HG02798 (cell line): ENCODE measurements at regions not wholly inside any gene's neighbourhood (a gene's known extent, or its start where the extent isn't known, plus 50 kb on each side); places are given as distances from the start of the nearest gene placed in this dataset.
"Not testable (repeated sequence)": the region's sequence is repeated elsewhere in the genome, so short reads cannot be mapped to it uniquely, and the experiment has no call there.

Experiments used
- ATAC-seq: cut with Tn5 transposase; IDR thresholded peaks from one replicate; pipeline ENCODE4 v1.9.1; 2021; ENCODE audit warnings: mild to moderate bottlenecking; ENCODE audit not compliant: unreplicated experiment, poor library complexity

DNA sequence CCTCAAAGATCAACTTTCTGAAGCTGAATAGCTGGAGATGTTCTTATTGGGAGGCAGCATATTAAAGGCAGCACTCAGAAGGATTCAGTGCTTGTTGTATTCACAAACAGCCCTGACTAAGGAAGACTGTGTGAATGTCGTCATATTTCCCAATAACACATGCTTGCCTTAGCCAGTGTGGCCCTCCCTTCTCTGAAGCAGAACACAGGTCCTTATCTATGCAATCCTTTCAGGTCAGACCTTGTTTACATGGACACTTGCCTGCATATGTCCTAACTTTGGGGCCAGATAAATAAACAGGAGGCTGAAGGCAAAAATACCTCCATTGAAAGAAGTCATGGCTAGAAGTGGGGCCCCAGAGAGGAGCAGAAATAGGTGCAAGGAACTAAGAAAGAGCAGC, 97.2 kb downstream of the SLC4A3 start:
- no peak for ATAC-seq

DNA sequence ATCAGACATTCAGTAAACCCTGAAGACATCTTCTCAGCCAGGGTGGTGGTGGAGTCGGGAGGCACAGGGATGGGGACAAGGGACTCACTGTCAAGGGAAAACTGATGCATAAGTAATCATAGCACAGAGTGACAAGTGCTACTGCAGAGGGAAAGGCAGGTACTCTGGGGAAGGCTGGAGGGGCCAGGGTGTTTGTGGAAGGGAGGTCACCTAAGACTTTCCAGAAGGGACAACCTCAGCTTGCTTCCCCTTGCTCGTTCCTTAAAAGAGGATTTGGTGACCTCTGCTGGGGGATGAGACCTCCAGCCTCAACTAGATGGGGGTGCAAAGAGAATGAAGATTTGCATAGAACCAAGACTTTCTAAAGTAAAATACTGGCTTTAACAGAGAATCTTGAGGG, 99.5 kb downstream of the SLC4A3 start:
- no peak for ATAC-seq

DNA sequence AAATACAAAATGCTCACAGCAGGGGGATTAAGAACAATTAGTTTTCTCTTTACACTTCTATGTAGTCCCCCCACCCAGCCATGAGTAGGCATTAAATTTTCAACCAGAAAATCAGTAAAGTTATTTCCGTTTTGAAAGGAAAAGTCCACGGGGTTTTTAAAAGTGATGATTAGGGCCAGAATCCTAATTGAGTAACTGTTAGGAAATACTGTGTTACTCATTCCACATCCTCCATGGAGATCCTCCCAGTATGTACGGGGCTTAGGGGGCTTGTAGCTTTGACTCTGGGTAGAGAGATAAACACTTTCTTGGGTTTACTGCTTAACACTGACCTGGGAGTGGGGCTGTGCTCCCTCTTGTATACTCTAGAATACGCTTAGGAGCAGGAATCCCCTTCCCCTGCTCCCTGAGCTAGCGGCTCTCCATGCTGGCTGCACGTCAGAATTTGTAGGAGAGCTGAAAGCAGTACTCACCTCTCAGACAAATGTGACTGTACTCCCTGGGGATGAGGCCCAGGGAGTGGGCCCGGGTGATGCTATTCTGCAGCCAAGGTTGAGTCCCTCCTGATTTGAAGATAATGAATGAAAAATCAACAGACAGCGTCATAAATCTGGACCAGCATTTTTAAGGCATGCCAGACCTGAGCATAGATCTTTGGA, 100.5 kb downstream of the SLC4A3 start:
- ATAC-seq: no peak

DNA sequence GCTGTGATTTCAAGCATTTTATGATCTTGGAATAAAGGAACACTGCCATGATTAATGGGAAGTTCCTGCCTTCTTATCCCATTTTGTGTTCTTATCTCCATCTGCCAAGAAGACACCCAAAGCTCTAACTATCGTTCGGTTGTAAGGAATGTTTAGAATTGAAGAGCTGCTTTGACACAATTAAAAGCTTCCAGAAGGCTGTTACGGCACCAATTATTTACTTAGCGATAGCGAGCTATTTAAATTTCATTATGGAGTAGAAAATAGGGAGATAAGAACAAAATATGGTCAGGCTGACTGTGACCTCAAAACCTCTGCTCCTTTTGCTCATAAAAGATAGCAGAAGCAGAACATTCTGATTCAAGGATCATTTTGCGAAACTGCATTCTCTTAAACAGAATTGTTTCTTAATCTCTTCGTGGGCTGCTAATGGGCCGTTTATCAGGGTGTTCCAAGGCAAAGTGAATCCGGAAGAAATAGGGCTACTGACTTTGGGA, 101.6 kb downstream of the SLC4A3 start:
- no peak for ATAC-seq

DNA sequence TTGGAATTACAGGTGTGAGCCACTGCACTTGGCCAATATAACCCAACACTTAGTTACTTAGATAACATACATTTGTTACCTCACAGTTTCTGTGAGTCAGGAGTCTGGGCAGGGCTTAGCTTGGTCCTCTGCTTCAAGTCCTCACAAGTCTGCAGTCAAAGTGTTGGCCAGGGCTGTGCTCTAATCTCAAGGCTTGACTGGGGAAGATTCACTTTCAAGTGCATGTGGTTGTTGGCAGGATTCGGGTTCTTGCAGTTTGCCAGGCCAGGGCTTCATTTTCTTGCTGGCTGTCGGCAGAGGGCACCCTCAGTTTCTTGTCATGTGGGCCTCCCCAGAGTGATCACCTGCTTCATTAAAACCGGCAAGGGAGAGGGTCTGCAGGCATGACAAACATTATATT, 103.7 kb downstream of the SLC4A3 start:
- no peak for ATAC-seq

DNA sequence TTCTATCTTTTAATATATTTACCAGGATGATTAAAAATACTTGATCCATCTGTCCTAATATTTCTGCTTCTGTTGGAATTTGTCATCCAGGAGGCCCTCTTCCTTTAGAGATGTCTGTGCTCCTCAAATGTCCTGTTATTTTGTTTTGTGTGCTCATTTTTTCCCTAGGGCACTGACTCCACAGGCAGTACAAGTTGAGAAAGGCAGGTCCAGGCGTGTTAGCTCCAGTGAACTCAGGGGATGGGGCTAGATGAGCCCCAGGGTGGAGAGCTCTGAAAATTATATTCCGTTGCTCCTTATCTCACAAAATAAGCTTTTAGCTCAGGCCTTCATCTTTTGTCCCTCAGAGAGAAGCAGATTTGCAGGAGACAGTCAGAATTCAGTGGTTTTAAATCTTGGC, 105.7 kb downstream of the SLC4A3 start:
- ATAC-seq: no peak

DNA sequence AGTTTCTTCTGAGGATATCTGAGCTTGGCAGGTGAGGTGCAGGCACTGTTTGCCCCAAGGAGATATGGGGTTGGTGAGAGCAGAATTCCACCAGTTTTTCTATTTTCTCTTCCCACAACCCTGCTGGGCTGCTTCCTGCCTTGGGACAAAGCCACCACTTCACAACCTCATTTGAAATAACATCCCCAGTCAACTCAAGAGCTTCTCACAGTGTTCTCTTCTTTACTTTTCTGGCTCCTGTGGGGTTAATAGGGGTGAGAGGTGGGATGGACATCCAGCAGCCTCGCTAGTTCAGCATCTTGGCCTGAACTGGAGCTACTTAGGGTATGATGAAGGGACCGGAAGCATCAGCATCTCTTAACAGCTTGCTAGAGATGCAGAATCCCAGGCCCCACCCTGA, 106.3 kb downstream of the SLC4A3 start:
- no peak for ATAC-seq

DNA sequence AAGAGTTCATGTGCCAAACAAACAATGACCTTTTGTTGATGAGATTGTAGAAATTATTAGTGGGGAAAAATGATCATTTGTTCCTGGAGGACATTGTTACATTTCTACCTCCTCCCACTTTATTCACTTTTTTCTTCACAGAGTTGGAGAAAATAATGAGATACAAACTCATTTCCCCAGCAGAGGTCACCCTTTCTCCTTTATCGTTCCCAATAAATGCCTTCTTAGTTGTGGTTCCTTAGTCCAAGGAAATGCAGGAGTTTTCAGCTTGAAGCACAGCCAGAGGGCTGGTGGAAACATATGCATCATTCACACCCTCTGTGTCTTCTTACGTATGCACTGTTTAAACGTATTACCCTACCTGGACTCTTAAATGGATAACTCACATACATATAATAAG, 108.8 kb downstream of the SLC4A3 start:
- ATAC-seq: no peak

DNA sequence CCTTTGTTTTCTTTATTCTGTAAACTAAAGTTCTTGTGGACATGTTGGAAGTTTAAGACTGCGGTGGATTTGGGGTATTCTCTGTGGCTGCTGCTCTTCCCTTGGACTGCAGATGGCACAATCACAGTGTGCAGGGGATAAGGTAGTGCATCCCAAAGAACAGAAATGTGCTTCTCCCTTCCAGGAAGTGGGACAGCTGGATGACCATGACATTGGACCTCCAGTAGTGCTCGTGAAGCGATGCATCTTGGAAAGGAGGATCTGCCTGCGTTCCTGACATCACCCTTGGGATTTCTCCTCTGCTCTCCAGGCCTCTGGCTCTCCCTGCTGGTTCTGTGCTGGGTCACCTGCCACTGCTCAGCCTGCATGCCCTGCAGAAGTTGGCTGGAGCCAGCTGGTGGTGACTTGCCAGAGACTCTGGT, 109.9 kb downstream of the SLC4A3 start:
- no peak for ATAC-seq

DNA sequence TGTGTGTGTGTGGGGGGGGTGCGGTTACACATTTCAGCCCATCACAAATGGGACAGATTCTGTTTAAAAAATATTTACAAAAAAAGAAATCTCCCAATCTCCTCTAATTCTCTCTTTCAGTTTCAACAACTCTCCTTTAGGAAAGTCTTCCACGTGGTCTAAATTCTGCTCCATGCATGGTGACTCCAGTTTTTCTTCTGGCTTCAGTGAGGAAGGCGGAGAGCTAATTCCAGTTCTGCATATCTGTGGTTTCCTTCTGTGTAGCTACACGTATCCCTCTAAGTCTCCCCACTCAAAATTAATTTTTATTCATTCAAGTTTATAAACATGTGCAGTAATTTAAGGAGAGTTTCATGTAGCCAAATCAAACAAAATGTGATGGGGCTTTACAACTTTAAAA, 111.6 kb downstream of the SLC4A3 start:
- no peak for ATAC-seq

DNA sequence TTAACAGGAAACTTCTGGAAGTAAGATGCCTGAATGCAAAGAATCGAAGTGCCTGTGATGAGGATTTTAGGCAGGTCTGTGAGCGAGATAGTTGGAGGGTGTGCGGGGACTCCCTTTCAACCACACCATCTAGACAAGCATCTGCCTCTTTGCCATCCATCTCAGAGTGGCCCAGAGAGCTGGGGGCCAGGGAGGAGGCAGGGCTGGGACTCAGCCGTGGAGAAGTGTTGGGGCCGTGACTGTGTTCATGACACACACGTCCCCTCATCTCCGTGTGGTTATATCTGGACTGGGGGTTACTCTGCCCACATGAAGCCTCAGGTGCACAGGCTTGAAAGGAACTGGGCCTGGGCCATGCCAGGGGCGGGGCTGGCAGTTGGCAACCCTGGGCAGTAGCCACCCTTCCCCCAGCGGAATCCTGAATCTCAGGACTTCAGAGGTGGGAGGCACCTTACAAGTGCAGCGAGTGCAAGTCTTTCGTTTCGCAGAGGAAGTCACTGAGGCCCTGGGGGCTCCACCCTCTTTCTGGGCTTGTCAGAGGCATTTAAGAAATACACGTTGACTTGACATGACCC, 112.5 kb downstream of the SLC4A3 start:
- no peak for ATAC-seq

DNA sequence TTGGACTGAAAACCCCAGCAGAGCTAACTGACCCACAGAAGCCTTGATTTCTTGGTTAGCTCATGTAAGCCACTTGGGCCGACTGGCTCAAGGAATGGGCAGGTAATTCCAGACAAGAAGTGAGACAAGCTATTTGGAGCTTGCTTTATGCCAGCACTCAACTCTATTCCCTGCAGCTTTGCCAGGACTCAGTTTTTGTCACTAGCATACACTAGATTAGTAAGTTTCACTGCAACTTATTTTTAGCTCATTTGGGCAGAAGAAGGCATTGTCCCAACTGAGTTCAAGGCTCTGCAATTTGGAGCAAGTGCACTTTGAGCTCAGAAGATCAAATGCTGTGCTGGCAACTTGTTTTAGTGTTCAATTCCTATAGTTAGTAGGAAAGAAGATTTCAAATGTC, 116.1 kb downstream of the SLC4A3 start:
- ATAC-seq: no peak

DNA sequence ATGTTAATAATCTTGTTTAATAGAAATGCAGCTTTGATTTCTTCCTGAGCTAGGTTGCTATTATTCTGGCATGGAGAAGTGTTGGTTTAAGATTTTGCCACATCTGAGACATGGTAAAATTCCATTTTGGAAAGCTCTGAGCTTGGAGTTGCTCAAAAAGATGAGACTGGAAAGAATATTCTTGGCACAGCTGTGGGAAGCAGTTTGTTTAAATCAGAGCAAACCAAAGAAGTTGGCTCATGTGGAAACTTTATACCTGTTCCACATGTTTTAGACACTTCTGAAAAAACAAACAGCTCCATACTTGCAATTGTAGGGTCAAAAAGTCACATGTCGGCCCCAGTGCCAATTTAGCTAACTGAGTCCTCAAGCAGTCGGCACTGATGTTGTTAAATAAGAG, 116.6 kb downstream of the SLC4A3 start:
- ATAC-seq: no peak

DNA sequence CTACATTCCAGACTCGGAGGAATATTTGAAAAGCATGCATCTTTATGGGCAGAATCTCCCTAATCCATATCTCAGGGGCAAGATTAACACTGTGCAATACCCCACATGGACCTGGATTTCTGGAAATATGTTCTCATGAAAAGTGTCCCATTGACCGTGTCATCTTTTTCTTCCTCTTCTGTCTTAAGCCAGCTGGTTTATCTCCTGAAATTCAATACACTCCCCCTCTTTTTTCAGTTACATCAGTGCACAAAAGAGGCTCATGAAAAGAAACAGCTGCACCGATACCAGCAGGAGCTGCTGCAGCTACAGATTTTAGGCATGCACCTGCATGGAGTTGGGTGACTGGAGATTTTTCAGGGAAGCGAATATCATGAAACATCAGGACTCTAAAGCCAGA, 117.2 kb downstream of the SLC4A3 start:
- no peak for ATAC-seq

DNA sequence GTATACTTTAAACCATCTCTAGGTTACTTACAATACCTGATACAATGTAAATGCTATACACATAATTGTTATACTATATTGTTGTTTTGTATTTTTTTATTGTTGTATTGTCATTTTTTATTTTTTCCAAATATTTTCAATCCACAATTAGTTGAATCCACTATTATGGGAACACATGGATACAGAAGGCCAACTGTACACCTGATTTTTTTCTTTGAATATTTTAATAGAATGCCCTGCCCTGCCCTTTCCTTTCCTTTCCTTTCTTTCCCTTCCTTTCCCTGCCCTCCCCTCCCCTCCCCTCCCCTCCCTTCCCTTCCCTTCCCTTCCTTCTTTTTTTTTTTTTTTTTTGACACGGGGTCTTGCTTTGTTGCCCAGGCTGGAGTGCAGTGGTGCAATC, 120.2 kb downstream of the SLC4A3 start:
- ATAC-seq: no peak

DNA sequence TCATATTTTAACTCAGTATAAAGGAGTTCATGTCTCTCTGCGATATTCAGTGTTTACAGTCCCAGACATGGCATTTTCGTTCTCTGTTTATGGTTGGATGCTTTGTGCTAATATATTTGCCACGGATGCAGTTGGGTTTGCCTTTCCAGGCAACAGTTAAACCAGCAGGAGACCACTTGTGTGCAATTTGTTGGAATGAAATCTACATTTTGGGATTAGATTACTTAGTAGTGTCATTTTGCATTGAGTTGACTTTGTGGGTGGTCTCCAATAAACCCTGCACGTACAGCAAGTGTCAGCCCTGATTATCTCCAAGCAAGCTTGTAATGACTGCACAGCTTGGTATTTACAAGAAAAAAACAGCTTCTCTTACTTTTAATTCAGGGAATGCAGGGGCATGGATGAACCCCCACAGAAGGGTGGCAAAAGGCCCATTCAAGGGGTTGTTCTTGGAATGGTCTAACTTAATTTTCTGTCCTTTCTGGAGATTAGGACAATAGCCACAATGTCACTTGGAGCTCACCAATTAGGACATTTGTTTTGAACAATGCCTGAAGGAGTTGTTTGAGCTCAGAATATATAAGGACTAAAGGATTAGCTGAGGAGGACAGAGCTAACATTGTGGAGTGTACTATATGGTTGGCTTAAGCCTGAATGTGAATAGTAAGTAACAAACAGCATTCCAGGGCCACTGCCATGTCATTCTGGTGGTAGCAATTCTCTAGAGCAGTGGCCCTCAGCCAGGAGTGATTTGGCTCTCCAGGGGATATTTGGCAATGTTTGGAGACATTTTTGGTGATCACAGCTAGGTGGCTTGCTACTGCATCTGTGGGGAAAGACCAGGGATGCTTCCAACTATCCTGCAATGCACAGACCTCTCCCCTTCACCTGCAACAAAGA, 121.5 kb downstream of the SLC4A3 start:
- ATAC-seq: no peak

DNA sequence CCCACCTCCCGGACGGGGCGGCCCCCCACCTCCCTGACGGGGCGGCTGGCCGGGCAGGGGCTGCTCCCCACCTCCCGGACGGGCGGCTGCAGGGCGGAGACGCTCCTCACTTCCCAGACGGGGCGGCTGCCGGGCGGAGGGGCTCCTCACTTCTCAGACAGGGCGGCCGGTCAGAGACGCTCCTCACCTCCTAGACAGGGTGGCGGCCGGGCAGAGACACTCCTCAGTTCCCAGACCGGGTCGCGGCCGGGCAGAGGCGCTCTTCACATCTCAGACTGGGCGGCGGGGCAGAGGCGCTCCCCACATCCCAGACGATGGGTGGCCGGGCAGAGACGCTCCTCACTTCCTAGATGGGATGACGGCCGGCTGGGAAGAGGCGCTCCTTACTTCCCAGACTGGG, 123.7 kb downstream of the SLC4A3 start:
- not testable (repeated sequence) for ATAC-seq

DNA sequence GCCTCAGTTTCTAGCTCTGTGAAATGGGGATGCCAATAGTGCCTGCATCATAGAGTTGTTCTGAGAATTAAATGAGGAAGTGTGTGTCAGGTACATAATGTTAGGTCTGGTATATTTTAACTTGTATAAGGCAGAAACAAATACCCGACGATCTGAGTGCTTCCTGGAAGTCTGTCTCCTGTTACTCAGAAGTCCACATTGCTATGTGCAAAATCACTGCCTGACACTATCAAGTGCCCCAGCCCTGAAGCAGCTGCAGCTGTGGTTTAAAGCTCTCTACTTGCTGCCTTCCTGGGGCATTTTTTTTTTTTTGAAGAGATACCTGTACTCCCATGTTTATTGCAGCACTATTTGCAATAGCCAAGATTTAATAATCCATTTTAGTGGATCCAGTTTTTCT, 125.3 kb downstream of the SLC4A3 start:
- ATAC-seq: no peak

DNA sequence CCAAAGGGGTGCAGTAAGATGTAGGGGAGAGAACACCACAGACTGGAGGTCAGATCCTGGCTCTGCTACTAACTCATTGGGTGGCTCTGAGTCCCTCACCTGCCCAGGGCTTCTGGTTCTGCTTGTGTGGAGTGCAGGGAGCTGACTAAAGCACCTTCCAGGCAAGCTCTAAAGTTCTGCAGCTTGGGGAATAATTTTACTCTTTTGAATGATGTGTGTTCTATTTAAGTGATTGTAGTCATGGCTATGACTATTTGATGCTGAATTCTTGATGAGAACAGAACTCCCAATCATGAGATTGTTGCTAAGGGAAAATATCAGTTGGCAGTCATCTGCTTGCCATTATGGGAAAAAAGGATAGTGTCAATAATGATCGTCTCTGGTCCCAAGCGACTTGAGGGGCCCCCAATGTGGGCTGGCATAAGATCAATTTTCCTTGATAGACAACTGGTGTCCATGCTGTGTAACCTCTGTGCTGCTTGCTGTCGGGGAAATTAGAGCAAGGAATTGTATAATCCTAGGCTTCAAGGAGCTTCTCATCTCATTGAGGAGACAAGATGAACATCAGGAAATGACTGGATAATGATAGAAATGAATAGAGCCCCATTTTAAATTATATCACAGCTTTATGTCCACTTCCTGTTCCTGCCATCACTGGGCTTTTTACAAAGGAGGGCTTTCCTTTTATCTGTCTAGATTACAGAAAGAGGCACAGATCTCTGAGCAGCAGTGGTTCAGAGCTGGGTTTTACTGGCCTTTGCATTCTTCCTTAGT, 131.7 kb downstream of the SLC4A3 start:
- no peak for ATAC-seq

DNA sequence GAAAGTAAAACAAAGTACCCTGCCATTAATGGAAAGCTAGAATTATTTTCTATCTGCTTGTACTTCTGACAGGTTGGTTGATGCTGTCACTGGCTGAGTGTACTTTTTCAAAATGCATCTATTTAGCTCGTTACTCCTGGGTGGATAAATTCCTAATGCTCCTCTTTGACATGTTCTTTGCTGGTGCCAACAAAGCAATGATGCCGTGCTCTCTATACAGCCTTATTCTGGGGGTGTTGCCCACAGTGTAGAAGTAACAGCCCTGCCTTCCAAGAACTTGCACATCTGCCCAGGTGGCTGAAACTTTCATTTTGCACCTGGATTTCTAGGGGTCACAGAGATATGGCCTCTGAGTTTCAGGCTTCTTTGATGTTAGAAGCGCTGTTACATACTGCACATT, 132.4 kb downstream of the SLC4A3 start:
- no peak for ATAC-seq
